HCT116 (cell line): ENCODE measurements at regions not wholly inside any gene's neighbourhood (a gene's known extent, or its start where the extent isn't known, plus 50 kb on each side); places are given as distances from the start of the nearest gene placed in this dataset.

Experiments used
- ATAC-seq: fragments of 200-7000 bp; cut with Tn5 transposase; 2 replicates; pipeline ENCODE4 v1.9.1; 2020; ENCODE audit warnings: mild to moderate bottlenecking, moderate library complexity
- BruUV-seq: library from RNA; stranded (reverse); fragments of 400-500 nt; replicated peaks from 2 replicates; lab custom pipeline; 2021; lab: Mats Ljungman, UMichigan
- CTCF ChIA-PET: fragments of 300-600 bp; sonication (Branson Sonifier 250); formaldehyde crosslinking; loops from one replicate; lab custom pipeline; 2021; ENCODE audit warnings: antibody characterized with exemption; lab: Charles Lee
- POLR2A ChIA-PET: fragments of 300-600, 350-600 bp; sonication (Branson Sonifier 250); formaldehyde crosslinking; loops from one replicate; lab custom pipeline; 2021; ENCODE audit warnings: antibody characterized with exemption; lab: Charles Lee
- RAD21 ChIA-PET, 2 experiments: fragments of 300-600 bp; sonication (Branson Sonifier 250); formaldehyde crosslinking; loops; one replicate each; lab custom pipeline; 2023; ENCODE audit warnings: low total read pairs in 2 of 2; ENCODE audit not compliant: uncharacterized antibody in 2 of 2, unreplicated experiment in 2 of 2, low non-redundant PET in 1 of 2; lab: Charles Lee
- DNase-seq: peaks from one replicate; pipeline ENCODE4 v3.0.0-alpha.2; 2010; ENCODE audit warnings: low read depth, low spot score
- H2AFZ ChIP-seq: fragments of 200-600 bp; shearing (Covaris generic), sonication (generic); 2 replicates; pipeline ENCODE4 v1.6.1; 2017; ENCODE audit warnings: low read depth, mixed run types, mixed read lengths, antibody characterized with exemption, low read length; ENCODE audit not compliant: poor library complexity, severe bottlenecking
- H3K27ac ChIP-seq: 2 replicates; pipeline ENCODE4 v1.5.1; 2012; ENCODE audit warnings: low read depth, low read length
- H3K27me3 ChIP-seq: fragments of 200-600 bp; sonication (generic); 2 replicates; pipeline ENCODE4 v1.6.1; 2016; ENCODE audit warnings: mixed run types, low read length, mixed read lengths; ENCODE audit not compliant: insufficient read depth
- H3K36me3 ChIP-seq, 2 experiments: fragments of 200-500 bp in 1 of 2; fragments of 200-600 bp in 1 of 2; sonication (Bioruptor generic) in 1 of 2; sonication (generic) in 1 of 2; 2 replicates each; pipeline versions ENCODE4 v1.5.1 to v1.6.1; 2014 to 2016; ENCODE audit warnings: low read length in 2 of 2, inconsistent platforms in 1 of 2, mixed read lengths in 1 of 2, mixed run types in 1 of 2; ENCODE audit not compliant: insufficient read depth in 2 of 2, control insufficient read depth in 1 of 2
- H3K4me1 ChIP-seq, 2 experiments: fragments of 200-600 bp in 1 of 2; sonication (generic) in 1 of 2; 2 replicates each; pipeline versions ENCODE4 v1.5.1 to v1.6.1; 2012 to 2017; ENCODE audit warnings: low read length in 2 of 2, inconsistent platforms in 1 of 2, mild to moderate bottlenecking in 1 of 2, mixed read lengths in 1 of 2, mixed run types in 1 of 2, moderate library complexity in 1 of 2; ENCODE audit not compliant: insufficient read depth in 2 of 2, control insufficient read depth in 1 of 2
- H3K4me2 ChIP-seq: fragments of 200-600 bp; sonication (generic); 2 replicates; pipeline ENCODE4 v1.6.1; 2017; ENCODE audit warnings: mixed run types, low read length, mixed read lengths
- H3K4me3 ChIP-seq, 2 experiments: fragments of 200-600 bp in 1 of 2; sonication (generic) in 1 of 2; replicated peaks in 1 of 2; 2 replicates each; pipeline ENCODE4 v1.5.1; 2011 to 2016; ENCODE audit warnings: low read length in 2 of 2, control low read depth in 1 of 2, low read depth in 1 of 2, mild to moderate bottlenecking in 1 of 2, mixed read lengths in 1 of 2, mixed run types in 1 of 2
- H3K79me2 ChIP-seq: fragments of 200-600 bp; sonication (generic); 2 replicates; pipeline ENCODE4 v1.6.1; 2017; ENCODE audit warnings: mild to moderate bottlenecking, mixed run types, low read length, moderate library complexity, mixed read lengths; ENCODE audit not compliant: insufficient read depth
- H3K9ac ChIP-seq: fragments of 200-600 bp; sonication (generic); 2 replicates; pipeline ENCODE4 v1.6.1; 2016; ENCODE audit warnings: low read length, mixed read lengths
- H3K9me2 ChIP-seq: fragments of 200-600 bp; sonication (generic), shearing (Covaris generic); 2 replicates; pipeline ENCODE4 v1.6.1; 2017; ENCODE audit warnings: mixed run types, mild to moderate bottlenecking, moderate library complexity; ENCODE audit not compliant: insufficient read depth
- H3K9me3 ChIP-seq, 2 experiments: fragments of 200-500 bp in 1 of 2; fragments of 200-600 bp in 1 of 2; sonication (Bioruptor generic) in 1 of 2; sonication (generic) in 1 of 2; 2 replicates each; pipeline ENCODE4 v1.6.1; 2014 to 2017; ENCODE audit warnings: low read length in 2 of 2, mixed read lengths in 2 of 2, inconsistent platforms in 1 of 2, low read depth in 1 of 2, mild to moderate bottlenecking in 1 of 2, mixed run types in 1 of 2, moderate library complexity in 1 of 2; ENCODE audit not compliant: control insufficient read depth in 1 of 2, insufficient read depth in 1 of 2
- H4K20me1 ChIP-seq: fragments of 200-600 bp; sonication (generic), shearing (Covaris generic); 2 replicates; pipeline ENCODE4 v1.6.1; 2017; ENCODE audit warnings: mixed run types, mild to moderate bottlenecking, moderate library complexity; ENCODE audit not compliant: insufficient read depth
- CBX3 ChIP-seq: IDR thresholded peaks from 2 replicates; pipeline ENCODE4 v1.6.1; 2012; ENCODE audit warnings: low read depth
- EGR1 ChIP-seq: IDR thresholded peaks from 2 replicates; pipeline ENCODE4 v1.6.1; 2012; ENCODE audit warnings: low read depth
- ELF1 ChIP-seq: IDR thresholded peaks from 2 replicates; pipeline ENCODE4 v1.6.1; 2012; ENCODE audit warnings: low read depth, borderline replicate concordance
- EZH2 ChIP-seq: fragments of 200-600 bp; sonication (generic); IDR thresholded peaks from 2 replicates; pipeline ENCODE4 v1.6.1; 2017; ENCODE audit warnings: antibody characterized with exemption, mixed run types
- FOSL1 ChIP-seq: IDR thresholded peaks from 2 replicates; pipeline ENCODE4 v1.6.1; 2012; ENCODE audit warnings: low read depth
- JUND ChIP-seq: IDR thresholded peaks from 2 replicates; pipeline ENCODE4 v1.6.1; 2012
- POLR2A ChIP-seq: IDR thresholded peaks from 2 replicates; pipeline ENCODE4 v1.7.0; 2011; ENCODE audit warnings: borderline replicate concordance; ENCODE audit not compliant: insufficient read depth, insufficient read length; ENCODE audit errors: extremely low read depth
- RAD21 ChIP-seq: IDR thresholded peaks from 2 replicates; pipeline ENCODE4 v1.6.1; 2012; ENCODE audit warnings: low read depth, mild to moderate bottlenecking
- SIN3A ChIP-seq: IDR thresholded peaks from 2 replicates; pipeline ENCODE4 v1.6.1; 2012; ENCODE audit warnings: low read depth
- SP1 ChIP-seq: IDR thresholded peaks from 2 replicates; pipeline ENCODE4 v1.6.1; 2012; ENCODE audit warnings: low read depth
- SRF ChIP-seq: IDR thresholded peaks from 2 replicates; pipeline ENCODE4 v1.6.1; 2012; ENCODE audit warnings: low read depth
- TCF7L2 ChIP-seq: IDR thresholded peaks from 2 replicates; pipeline ENCODE4 v1.7.0; 2011; ENCODE audit warnings: borderline replicate concordance, inconsistent platforms; ENCODE audit not compliant: insufficient read depth, insufficient read length; ENCODE audit errors: extremely low read depth
- ZFX ChIP-seq: fragments of 450-650 bp; IDR thresholded peaks from 2 replicates; pipeline ENCODE4 v1.6.1; 2017
- ZNF274 ChIP-seq: fragments of 200-500 bp; sonication (Bioruptor generic); IDR thresholded peaks from 2 replicates; pipeline ENCODE4 v1.6.1; 2014; ENCODE audit warnings: mild to moderate bottlenecking, low read depth, low read length, inconsistent platforms
- intact Hi-C: fragments of 100-400 bp; cut with micrococcal nuclease; formaldehyde crosslinking; loops from 2 replicates; pipeline ENCODE4 v1.10.0; 2022
- TF ChIP-seq, protein P1 (sequence below): IDR thresholded peaks from 2 replicates; pipeline ENCODE4 v1.6.1; 2012; ENCODE audit warnings: low read depth
- TF ChIP-seq, protein P2 (sequence below): IDR thresholded peaks from 2 replicates; pipeline ENCODE4 v1.6.1; 2012
- TF ChIP-seq, protein P3 (sequence below), 3 experiments: fragments of 200-600 bp in 1 of 3; sonication (generic) in 1 of 3; IDR thresholded peaks in 2 of 3; conservative IDR thresholded peaks in 1 of 3; 2 replicates each; pipeline ENCODE4 v1.5.1; 2012 to 2017; ENCODE audit warnings: low read depth in 2 of 3, low read length in 2 of 3, antibody characterized with exemption in 1 of 3, borderline replicate concordance in 1 of 3, control low read depth in 1 of 3, mild to moderate bottlenecking in 1 of 3, mixed read lengths in 1 of 3, mixed run types in 1 of 3, moderate library complexity in 1 of 3; ENCODE audit not compliant: insufficient read depth in 1 of 3

DNA sequence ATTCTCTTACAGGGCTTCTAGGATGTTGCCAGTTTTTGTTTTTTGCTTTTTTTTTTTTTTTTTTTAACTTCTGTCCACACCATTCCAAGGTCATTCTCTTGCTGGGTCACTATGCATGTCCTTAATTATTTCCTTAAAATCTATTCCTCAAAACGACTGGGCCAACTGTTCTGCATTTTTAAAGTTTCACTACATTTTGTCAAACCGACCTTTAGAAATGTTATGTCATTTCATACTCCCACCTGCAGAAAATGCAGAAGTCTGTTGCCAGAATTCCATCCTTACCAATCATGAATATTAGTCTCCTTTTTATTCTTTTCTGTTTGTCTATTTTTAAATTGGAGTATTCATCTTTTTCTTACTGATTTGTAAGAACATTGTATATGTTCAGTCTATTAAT, 295.5 kb downstream of the ZSWIM6 start:
- no peaks in the 10 kb centered on the region for H3K4me1 ChIP-seq

DNA sequence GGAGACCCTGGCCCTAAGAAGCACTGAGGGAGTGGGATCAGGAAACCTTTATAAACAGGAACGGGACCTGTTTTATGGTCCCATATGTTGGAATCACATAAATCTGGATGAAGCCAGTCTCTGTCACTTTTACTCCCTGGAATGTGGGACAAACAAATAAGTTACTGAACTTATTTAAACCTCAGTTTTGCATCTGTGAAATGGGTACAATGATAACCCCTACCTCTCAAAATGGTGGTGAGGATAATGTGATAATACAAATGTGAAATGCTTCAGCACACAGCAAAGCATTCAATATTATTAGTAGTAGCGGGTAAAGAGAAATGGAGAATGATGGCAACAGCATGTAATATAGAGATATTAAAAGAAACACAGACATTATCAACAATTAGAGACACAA, 298.9 kb downstream of the ZSWIM6 start:
- RAD21 ChIA-PET, result no interaction called here
- Histone ChIP-seq H3K9me3 (no peaks in the 10 kb centered on the region), H3K27me3 (no peaks in the 10 kb centered on the region), H3K27ac (no peak overlapping the region), H3K4me1 (no peaks in the 10 kb centered on the region), H3K9ac (no peak overlapping the region), H3K9me2 (no peaks in the 10 kb centered on the region), H3K36me3 (no peaks in the 10 kb centered on the region), H4K20me1 (no peaks in the 10 kb centered on the region), H3K4me2 (no peak overlapping the region), H3K4me3 (no peak overlapping the region), H2AFZ (no peak overlapping the region), H3K79me2 (no peaks in the 10 kb centered on the region)
- DNase-seq, result no peak
- BruUV-seq, result no TSS peak
- intact Hi-C loops, result no loop called here
- POLR2A ChIA-PET, result no interaction called here
- CTCF ChIA-PET, result interaction anchor here (1.0 kb wide), 1 partner anchor 28 kb away, joined by 4 read pairs; no protein-coding TSS in a partner anchor
- ATAC-seq, result no peak
- TF ChIP-seq SP1, result no peak
- TF ChIP-seq POLR2A, result no peak
- TF ChIP-seq FOSL1, result no peak
- TF ChIP-seq TCF7L2, result no peak
- TF ChIP-seq, protein P1, sequence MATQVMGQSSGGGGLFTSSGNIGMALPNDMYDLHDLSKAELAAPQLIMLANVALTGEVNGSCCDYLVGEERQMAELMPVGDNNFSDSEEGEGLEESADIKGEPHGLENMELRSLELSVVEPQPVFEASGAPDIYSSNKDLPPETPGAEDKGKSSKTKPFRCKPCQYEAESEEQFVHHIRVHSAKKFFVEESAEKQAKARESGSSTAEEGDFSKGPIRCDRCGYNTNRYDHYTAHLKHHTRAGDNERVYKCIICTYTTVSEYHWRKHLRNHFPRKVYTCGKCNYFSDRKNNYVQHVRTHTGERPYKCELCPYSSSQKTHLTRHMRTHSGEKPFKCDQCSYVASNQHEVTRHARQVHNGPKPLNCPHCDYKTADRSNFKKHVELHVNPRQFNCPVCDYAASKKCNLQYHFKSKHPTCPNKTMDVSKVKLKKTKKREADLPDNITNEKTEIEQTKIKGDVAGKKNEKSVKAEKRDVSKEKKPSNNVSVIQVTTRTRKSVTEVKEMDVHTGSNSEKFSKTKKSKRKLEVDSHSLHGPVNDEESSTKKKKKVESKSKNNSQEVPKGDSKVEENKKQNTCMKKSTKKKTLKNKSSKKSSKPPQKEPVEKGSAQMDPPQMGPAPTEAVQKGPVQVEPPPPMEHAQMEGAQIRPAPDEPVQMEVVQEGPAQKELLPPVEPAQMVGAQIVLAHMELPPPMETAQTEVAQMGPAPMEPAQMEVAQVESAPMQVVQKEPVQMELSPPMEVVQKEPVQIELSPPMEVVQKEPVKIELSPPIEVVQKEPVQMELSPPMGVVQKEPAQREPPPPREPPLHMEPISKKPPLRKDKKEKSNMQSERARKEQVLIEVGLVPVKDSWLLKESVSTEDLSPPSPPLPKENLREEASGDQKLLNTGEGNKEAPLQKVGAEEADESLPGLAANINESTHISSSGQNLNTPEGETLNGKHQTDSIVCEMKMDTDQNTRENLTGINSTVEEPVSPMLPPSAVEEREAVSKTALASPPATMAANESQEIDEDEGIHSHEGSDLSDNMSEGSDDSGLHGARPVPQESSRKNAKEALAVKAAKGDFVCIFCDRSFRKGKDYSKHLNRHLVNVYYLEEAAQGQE, result no peak
- TF ChIP-seq RAD21, result no peak
- TF ChIP-seq, protein P2, sequence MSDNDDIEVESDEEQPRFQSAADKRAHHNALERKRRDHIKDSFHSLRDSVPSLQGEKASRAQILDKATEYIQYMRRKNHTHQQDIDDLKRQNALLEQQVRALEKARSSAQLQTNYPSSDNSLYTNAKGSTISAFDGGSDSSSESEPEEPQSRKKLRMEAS, result no peak
- no peak for TF ChIP-seq ZFX
- TF ChIP-seq, protein P3, sequence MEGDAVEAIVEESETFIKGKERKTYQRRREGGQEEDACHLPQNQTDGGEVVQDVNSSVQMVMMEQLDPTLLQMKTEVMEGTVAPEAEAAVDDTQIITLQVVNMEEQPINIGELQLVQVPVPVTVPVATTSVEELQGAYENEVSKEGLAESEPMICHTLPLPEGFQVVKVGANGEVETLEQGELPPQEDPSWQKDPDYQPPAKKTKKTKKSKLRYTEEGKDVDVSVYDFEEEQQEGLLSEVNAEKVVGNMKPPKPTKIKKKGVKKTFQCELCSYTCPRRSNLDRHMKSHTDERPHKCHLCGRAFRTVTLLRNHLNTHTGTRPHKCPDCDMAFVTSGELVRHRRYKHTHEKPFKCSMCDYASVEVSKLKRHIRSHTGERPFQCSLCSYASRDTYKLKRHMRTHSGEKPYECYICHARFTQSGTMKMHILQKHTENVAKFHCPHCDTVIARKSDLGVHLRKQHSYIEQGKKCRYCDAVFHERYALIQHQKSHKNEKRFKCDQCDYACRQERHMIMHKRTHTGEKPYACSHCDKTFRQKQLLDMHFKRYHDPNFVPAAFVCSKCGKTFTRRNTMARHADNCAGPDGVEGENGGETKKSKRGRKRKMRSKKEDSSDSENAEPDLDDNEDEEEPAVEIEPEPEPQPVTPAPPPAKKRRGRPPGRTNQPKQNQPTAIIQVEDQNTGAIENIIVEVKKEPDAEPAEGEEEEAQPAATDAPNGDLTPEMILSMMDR (IDR thresholded peaks at IDR 0.05 in 2 of 3, conservative IDR thresholded peaks at IDR 0.05 in 1 of 3; ENCODE audit: borderline replicate concordance in 1 of 3, insufficient read depth in 1 of 3, low read depth in 2 of 3, low read length in 2 of 3), result no peak
- no peak for TF ChIP-seq ELF1
- TF ChIP-seq JUND, result no peak
- TF ChIP-seq EGR1, result no peak
- TF ChIP-seq CBX3, result no peak

More for the DNA sequence above, 295.5 kb downstream of the ZSWIM6 start:
- ChIA-PET POLR2A (no interaction called here), CTCF (no interaction called here)
- Histone ChIP-seq H2AFZ (no peak overlapping the region), H4K20me1 (no peaks in the 10 kb centered on the region), H3K9me3 (no peaks in the 10 kb centered on the region), H3K9ac (no peak overlapping the region), H3K36me3 (no peaks in the 10 kb centered on the region), H3K4me2 (no peak overlapping the region)
- intact Hi-C loops, result no loop called here
- no peak for ATAC-seq
- no TSS peak for BruUV-seq
- DNase-seq, result no peak
- no peak for TF ChIP-seq ELF1
- TF ChIP-seq CBX3, result no peak
- no peak for TF ChIP-seq SP1
- TF ChIP-seq EZH2, result no peak
- no peak for TF ChIP-seq ZFX
- TF ChIP-seq ZNF274, result no peak
- TF ChIP-seq RAD21, result no peak
- no peak for TF ChIP-seq SRF
- no peak for TF ChIP-seq SIN3A
- TF ChIP-seq TCF7L2, result no peak
- TF ChIP-seq, protein P2, result no peak
- TF ChIP-seq FOSL1, result no peak
- TF ChIP-seq, all 23 proteins: peak for 0
- H3K4me3 ChIP-seq, result no peak overlapping the region
- no peak overlapping the region for H3K27ac ChIP-seq
- RAD21 ChIA-PET, result no interaction called here
- no peaks in the 10 kb centered on the region for H3K27me3 ChIP-seq
- H3K9me2 ChIP-seq, result no peaks in the 10 kb centered on the region
- no peaks in the 10 kb centered on the region for H3K79me2 ChIP-seq
